ENCODE measurements at regions not wholly inside any gene's neighbourhood (a gene's known extent, or its start where the extent isn't known, plus 50 kb on each side); places are given as distances from the start of the nearest gene placed in this dataset.

GRCh38 chr6:128655978-128656498 lies 135.6 kb upstream of the PTPRK start:
- no peak for TF ChIP-seq EZH2 (IDR thresholded peaks at IDR 0.05; ENCODE audit: insufficient read depth, poor library complexity, severe bottlenecking)
- TF ChIP-seq EZH2phosphoT487 (IDR thresholded peaks at IDR 0.05; ENCODE audit: insufficient read depth, low read depth): no peak

Measured in GM23248 (cell line).